D721Med (cell line): ENCODE measurements at regions not wholly inside any gene's neighbourhood (a gene's known extent, or its start where the extent isn't known, plus 50 kb on each side); places are given as distances from the start of the nearest gene placed in this dataset.

Experiments used
- DNase-seq: peaks from one replicate; pipeline ENCODE4 v3.0.0; 2011; ENCODE audit warnings: low spot score; ENCODE audit not compliant: insufficient read length
- FAIRE-seq: peaks from 2 replicates; lab custom pipeline; 2011; peaks lifted over from hg19 to GRCh38; lab: Jason Lieb, UNC
- TF ChIP-seq, protein P1 (sequence below): IDR thresholded peaks from 2 replicates; pipeline ENCODE4 v1.5.1; 2012; ENCODE audit warnings: mild to moderate bottlenecking, control low read depth; ENCODE audit not compliant: insufficient read depth; ENCODE audit errors: missing control alignments

DNA sequence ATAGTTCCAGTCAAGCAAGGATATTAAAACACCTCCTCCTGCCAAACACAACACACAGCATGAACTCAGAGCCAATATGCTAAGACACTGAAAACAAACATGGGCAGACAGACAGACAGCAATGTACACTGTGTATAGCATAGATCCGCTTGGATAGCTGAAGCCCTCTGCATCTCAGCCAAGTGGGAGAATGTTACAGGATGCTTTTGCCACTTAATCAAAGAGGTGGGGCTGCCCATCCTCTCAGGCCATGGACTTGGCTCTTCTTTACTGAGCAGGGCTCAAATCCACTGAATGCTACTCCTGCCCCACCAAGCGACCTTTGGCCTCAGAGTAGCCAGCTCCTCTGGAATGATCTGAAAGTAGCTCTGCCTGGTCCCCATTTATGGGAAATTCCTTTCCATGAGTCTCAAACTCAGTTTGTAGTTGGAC, 64.7 kb upstream of the NGF start:
- DNase-seq (no peak), FAIRE-seq (no peak)
- TF ChIP-seq, protein P1, sequence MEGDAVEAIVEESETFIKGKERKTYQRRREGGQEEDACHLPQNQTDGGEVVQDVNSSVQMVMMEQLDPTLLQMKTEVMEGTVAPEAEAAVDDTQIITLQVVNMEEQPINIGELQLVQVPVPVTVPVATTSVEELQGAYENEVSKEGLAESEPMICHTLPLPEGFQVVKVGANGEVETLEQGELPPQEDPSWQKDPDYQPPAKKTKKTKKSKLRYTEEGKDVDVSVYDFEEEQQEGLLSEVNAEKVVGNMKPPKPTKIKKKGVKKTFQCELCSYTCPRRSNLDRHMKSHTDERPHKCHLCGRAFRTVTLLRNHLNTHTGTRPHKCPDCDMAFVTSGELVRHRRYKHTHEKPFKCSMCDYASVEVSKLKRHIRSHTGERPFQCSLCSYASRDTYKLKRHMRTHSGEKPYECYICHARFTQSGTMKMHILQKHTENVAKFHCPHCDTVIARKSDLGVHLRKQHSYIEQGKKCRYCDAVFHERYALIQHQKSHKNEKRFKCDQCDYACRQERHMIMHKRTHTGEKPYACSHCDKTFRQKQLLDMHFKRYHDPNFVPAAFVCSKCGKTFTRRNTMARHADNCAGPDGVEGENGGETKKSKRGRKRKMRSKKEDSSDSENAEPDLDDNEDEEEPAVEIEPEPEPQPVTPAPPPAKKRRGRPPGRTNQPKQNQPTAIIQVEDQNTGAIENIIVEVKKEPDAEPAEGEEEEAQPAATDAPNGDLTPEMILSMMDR, result no peak

DNA sequence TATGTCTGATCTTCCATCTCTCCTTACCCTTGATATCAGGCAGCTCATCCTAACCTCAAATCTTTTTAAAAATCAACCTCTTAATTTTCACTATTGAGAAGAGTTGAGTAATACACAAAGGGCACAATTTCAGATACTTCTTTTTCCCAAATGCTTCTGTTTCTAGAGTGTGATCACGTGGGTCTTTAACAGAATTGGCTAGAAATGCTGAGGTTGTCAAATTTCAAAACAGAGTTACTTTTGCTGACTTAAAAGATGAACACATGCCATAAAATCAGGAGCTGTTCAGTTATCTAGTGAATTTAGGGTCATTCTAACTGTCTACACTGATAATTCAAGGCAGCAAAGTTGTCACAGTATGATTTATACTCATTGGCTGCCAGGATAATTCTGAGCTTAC, 63.6 kb upstream of the NGF start:
- TF ChIP-seq, protein P1, result no peak
- no peak for FAIRE-seq
- no peak for DNase-seq

DNA sequence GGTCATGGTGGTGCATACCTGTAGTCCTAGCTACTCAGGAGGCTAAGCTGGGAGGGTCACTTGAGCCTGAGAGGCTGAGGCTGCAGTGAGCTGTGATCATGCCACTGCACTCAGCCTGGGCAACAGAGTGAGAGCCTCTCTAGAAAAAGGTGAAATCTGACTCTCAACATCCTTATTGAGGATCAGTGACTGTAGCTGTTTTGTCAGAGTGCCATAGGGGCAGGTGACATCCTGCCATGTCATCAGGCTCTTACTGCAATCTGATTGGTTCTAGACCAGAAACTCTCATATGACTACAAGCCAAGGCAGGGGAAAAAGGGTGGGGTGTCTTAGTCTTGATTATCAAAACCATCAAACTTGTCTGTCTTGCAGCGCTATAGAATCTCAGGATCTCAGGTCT, 62.8 kb upstream of the NGF start:
- no peak for FAIRE-seq
- TF ChIP-seq, protein P1, result no peak
- no peak for DNase-seq

DNA sequence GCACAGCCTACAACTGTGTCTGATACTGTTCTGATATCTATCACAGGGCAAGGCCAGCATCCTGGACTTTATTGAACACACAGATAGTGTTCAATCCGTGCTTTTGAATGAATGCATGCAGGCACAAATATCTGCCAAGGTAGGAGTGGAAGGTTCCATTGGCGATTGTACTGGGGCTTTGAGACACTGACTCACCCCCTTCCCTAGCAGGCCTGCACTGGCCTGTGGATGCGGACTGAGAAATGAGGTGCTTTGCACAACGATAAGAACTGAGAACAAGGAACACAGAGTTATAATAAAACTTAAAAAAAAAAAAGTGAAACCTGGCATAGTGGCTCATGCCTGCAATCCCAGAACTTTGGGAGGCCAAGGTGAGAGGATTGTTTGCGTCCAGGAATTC, 62.4 kb upstream of the NGF start:
- DNase-seq (no peak), FAIRE-seq (no peak)
- TF ChIP-seq, protein P1, result no peak

DNA sequence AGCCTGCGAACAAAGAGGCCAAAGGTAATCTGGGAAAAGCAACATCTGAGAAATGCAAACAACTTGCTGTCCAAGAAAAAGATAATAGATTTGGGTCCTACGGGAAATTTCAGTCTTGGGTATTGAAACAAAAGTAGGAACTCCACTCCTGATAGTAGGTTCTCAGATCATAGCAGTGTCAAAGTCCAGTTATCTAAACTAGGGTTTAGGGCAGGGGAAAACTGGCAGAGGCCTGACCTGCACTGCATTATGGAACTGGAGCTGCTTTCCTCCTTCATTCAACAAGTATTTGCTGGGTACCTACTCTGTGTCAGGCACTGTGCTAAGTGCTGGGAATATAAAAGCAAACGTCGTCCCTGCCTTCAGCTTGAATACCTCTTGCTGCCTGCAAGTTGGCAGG, 60.7 kb upstream of the NGF start:
- no peak for FAIRE-seq
- no peak for DNase-seq
- TF ChIP-seq, protein P1, result no peak
